ENCODE measurements at regions not wholly inside any gene's neighbourhood (a gene's known extent, or its start where the extent isn't known, plus 50 kb on each side); places are given as distances from the start of the nearest gene placed in this dataset.

GRCh38 chr12:58395056-58395455 lies 453.7 kb downstream of the ATP23 start:
- TF ChIP-seq POLR2A (IDR thresholded peaks at IDR 0.05), result no peak
- TF ChIP-seq, protein P1, sequence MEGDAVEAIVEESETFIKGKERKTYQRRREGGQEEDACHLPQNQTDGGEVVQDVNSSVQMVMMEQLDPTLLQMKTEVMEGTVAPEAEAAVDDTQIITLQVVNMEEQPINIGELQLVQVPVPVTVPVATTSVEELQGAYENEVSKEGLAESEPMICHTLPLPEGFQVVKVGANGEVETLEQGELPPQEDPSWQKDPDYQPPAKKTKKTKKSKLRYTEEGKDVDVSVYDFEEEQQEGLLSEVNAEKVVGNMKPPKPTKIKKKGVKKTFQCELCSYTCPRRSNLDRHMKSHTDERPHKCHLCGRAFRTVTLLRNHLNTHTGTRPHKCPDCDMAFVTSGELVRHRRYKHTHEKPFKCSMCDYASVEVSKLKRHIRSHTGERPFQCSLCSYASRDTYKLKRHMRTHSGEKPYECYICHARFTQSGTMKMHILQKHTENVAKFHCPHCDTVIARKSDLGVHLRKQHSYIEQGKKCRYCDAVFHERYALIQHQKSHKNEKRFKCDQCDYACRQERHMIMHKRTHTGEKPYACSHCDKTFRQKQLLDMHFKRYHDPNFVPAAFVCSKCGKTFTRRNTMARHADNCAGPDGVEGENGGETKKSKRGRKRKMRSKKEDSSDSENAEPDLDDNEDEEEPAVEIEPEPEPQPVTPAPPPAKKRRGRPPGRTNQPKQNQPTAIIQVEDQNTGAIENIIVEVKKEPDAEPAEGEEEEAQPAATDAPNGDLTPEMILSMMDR (IDR thresholded peaks at IDR 0.05), result no peak
